ENCODE measurements at regions not wholly inside any gene's neighbourhood (a gene's known extent, or its start where the extent isn't known, plus 50 kb on each side); places are given as distances from the start of the nearest gene placed in this dataset.

DNA sequence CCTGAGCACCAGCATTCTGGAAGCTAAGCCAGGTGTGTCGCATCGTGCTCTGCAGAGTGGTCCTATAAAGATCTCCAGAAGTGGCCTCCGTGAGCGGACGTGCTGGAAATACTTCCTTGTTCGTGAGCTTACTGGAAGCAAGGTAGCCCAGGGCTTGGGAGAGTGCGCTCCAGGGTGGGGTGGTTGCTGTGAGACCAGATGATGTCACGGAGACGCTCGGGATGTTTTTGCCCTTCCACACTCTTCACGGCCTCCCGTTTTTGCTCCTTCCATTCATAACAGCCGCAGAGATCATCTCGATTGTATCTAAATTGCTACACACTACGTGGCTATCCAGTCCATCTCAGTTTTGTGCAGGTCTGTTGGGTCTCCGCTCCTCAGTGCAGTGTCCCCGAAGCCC is 373.4 kb downstream of the THBS2 start:
- no peak for TF ChIP-seq EP300 (IDR thresholded peaks at IDR 0.05; ENCODE audit: borderline replicate concordance)
- TF ChIP-seq, protein P1, sequence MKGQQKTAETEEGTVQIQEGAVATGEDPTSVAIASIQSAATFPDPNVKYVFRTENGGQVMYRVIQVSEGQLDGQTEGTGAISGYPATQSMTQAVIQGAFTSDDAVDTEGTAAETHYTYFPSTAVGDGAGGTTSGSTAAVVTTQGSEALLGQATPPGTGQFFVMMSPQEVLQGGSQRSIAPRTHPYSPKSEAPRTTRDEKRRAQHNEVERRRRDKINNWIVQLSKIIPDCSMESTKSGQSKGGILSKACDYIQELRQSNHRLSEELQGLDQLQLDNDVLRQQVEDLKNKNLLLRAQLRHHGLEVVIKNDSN (IDR thresholded peaks at IDR 0.05): no peak
- no peak for TF ChIP-seq TAF1 (IDR thresholded peaks at IDR 0.05; ENCODE audit: low read depth)
- TF ChIP-seq NFIC (IDR thresholded peaks at IDR 0.05): no peak
